SK-N-SH (cell line): ENCODE measurements at regions not wholly inside any gene's neighbourhood (a gene's known extent, or its start where the extent isn't known, plus 50 kb on each side); places are given as distances from the start of the nearest gene placed in this dataset.

Experiments used
- CTCF ChIA-PET: fragments of 300-600, 350-600 bp; formaldehyde crosslinking; extraction: SDS; loops from one replicate; lab custom pipeline; 2021; lab: Yijun Ruan, JAX
- POLR2A ChIA-PET: fragments of 350-600 bp; sonication (Branson Sonifier 250); formaldehyde crosslinking; extraction: SDS; loops from one replicate; lab custom pipeline; 2020; ENCODE audit warnings: antibody characterized with exemption, inconsistent platforms; lab: Yijun Ruan, JAX
- DNase-seq: peaks from one replicate; pipeline ENCODE4 v3.0.0; 2012
- H2AFZ ChIP-seq: fragments of 200-600 bp; sonication (generic); 2 replicates; pipeline ENCODE4 v1.8.1; 2016; ENCODE audit warnings: antibody characterized with exemption, mild to moderate bottlenecking, low read depth
- H3F3A ChIP-seq: fragments of 200-600 bp; sonication (generic); replicated peaks from 2 replicates; pipeline ENCODE3; 2016; ENCODE audit warnings: antibody characterized with exemption, mild to moderate bottlenecking; ENCODE audit not compliant: insufficient read depth
- H3K27ac ChIP-seq, 2 experiments: fragments of 200-500 bp in 1 of 2; fragments of 200-600 bp in 1 of 2; sonication (Bioruptor generic) in 1 of 2; sonication (generic), shearing (Covaris generic) in 1 of 2; 2 replicates each; pipeline versions ENCODE4 v1.5.1 to v1.6.1; 2014 to 2016; ENCODE audit warnings: low read depth in 2 of 2, inconsistent platforms in 1 of 2, low read length in 1 of 2, mild to moderate bottlenecking in 1 of 2, mixed read lengths in 1 of 2
- H3K27me3 ChIP-seq: fragments of 200-600 bp; sonication (generic), shearing (Covaris generic); 2 replicates; pipeline ENCODE4 v1.6.1; 2016; ENCODE audit warnings: mixed run types; ENCODE audit not compliant: insufficient read depth
- H3K36me3 ChIP-seq, 2 experiments: fragments of 200-500 bp in 1 of 2; fragments of 200-600 bp in 1 of 2; sonication (Bioruptor generic) in 1 of 2; sonication (generic) in 1 of 2; replicated peaks in 1 of 2; 2 replicates each; pipeline versions ENCODE3 to v1.5.1; 2014 to 2016; ENCODE audit warnings: low read length in 1 of 2, mild to moderate bottlenecking in 1 of 2; ENCODE audit not compliant: insufficient read depth in 2 of 2, control insufficient read depth in 1 of 2
- H3K4me1 ChIP-seq, 2 experiments: fragments of 200-500 bp in 1 of 2; fragments of 200-600 bp in 1 of 2; sonication (Bioruptor generic) in 1 of 2; sonication (generic), shearing (Covaris generic) in 1 of 2; 2 replicates each; pipeline versions ENCODE4 v1.5.1 to v1.6.1; 2014 to 2016; ENCODE audit warnings: low read depth in 1 of 2, low read length in 1 of 2, mixed run types in 1 of 2; ENCODE audit not compliant: insufficient read depth in 2 of 2, control insufficient read depth in 1 of 2
- H3K4me2 ChIP-seq: fragments of 200-600 bp; sonication (generic), shearing (Covaris generic); 2 replicates; pipeline ENCODE4 v1.6.1; 2017; ENCODE audit warnings: mixed run types
- H3K4me3 ChIP-seq, 2 experiments: fragments of 200-500 bp in 1 of 2; fragments of 200-600 bp in 1 of 2; sonication (Bioruptor generic) in 1 of 2; sonication (generic), shearing (Covaris generic) in 1 of 2; 2 replicates each; pipeline versions ENCODE4 v1.5.1 to v1.8.1; 2014 to 2016; ENCODE audit warnings: low read depth in 2 of 2, inconsistent platforms in 1 of 2, low read length in 1 of 2, mild to moderate bottlenecking in 1 of 2, mixed read lengths in 1 of 2, moderate library complexity in 1 of 2
- H3K79me2 ChIP-seq: fragments of 200-600 bp; sonication (generic); 2 replicates; pipeline ENCODE4 v1.8.1; 2017; ENCODE audit warnings: mild to moderate bottlenecking; ENCODE audit not compliant: insufficient read depth
- H3K9ac ChIP-seq: fragments of 200-600 bp; sonication (generic); 2 replicates; pipeline ENCODE4 v1.6.1; 2017; ENCODE audit warnings: mixed run types
- H3K9me2 ChIP-seq: fragments of 200-600 bp; sonication (generic); 2 replicates; pipeline ENCODE4 v1.6.1; 2017; ENCODE audit warnings: mixed run types
- H3K9me3 ChIP-seq: fragments of 200-600 bp; sonication (generic); 2 replicates; pipeline ENCODE4 v1.6.1; 2017; ENCODE audit warnings: mixed run types, mild to moderate bottlenecking, moderate library complexity
- H4K20me1 ChIP-seq: fragments of 200-600 bp; sonication (generic); 2 replicates; pipeline ENCODE4 v1.6.1; 2017; ENCODE audit warnings: mild to moderate bottlenecking, mixed run types; ENCODE audit not compliant: insufficient read depth
- ELF1 ChIP-seq: IDR thresholded peaks from 2 replicates; pipeline ENCODE4 v1.4.0; 2012
- EP300 ChIP-seq, 2 experiments: IDR thresholded peaks; 2 replicates each; pipeline versions ENCODE4 v1.4.0 to v1.6.1; 2012; ENCODE audit warnings: borderline replicate concordance in 1 of 2, low read depth in 1 of 2, low read length in 1 of 2
- FOXJ3 ChIP-seq: sonication (generic); formaldehyde crosslinking; IDR thresholded peaks from 2 replicates; pipeline ENCODE4 v1.5.1; 2020; ENCODE audit warnings: mild to moderate bottlenecking, missing genetic modification reagents
- GABPA ChIP-seq: IDR thresholded peaks from 2 replicates; pipeline ENCODE4 v1.4.0; 2012; ENCODE audit warnings: low read depth, mild to moderate bottlenecking
- GATA2 ChIP-seq: sonication (generic); formaldehyde crosslinking; IDR thresholded peaks from 2 replicates; pipeline ENCODE4 v1.5.0; 2020; ENCODE audit warnings: mild to moderate bottlenecking, missing genetic modification reagents
- JUND ChIP-seq: IDR thresholded peaks from 2 replicates; pipeline ENCODE4 v1.4.0; 2012
- MXI1 ChIP-seq: IDR thresholded peaks from 2 replicates; pipeline ENCODE4 v1.6.1; 2012; ENCODE audit warnings: mild to moderate bottlenecking, low read depth, low read length, improper control_type of control experiment
- PBX3 ChIP-seq: IDR thresholded peaks from 2 replicates; pipeline ENCODE4; 2012
- POLR2AphosphoS5 ChIP-seq: IDR thresholded peaks from 2 replicates; pipeline ENCODE4 v1.6.1; 2012; ENCODE audit warnings: low read depth, low read length
- RCOR1 ChIP-seq: fragments of 150-350 bp; IDR thresholded peaks from 2 replicates; pipeline ENCODE4 v1.6.1; 2017; ENCODE audit warnings: antibody characterized with exemption, low read length
- RFX5 ChIP-seq: IDR thresholded peaks from 2 replicates; pipeline ENCODE4 v1.6.1; 2012; ENCODE audit warnings: mild to moderate bottlenecking, improper control_type of control experiment, low read length
- RXRA ChIP-seq: IDR thresholded peaks from 2 replicates; pipeline ENCODE4 v1.4.0; 2012; ENCODE audit warnings: low read depth, mild to moderate bottlenecking, borderline replicate concordance
- TAF1 ChIP-seq: IDR thresholded peaks from 2 replicates; pipeline ENCODE4 v1.6.1; 2012; ENCODE audit warnings: low read depth, mild to moderate bottlenecking, low read length, moderate library complexity, borderline replicate concordance
- TCF12 ChIP-seq: IDR thresholded peaks from 2 replicates; pipeline ENCODE4 v1.4.0; 2012
- TEAD4 ChIP-seq: IDR thresholded peaks from 2 replicates; pipeline ENCODE4 v1.4.0; 2012; ENCODE audit warnings: mild to moderate bottlenecking, borderline replicate concordance; ENCODE audit not compliant: insufficient read depth
- USF1 ChIP-seq: IDR thresholded peaks from 2 replicates; pipeline ENCODE4 v1.4.0; 2012; ENCODE audit warnings: low read depth, borderline replicate concordance
- YY1 ChIP-seq: IDR thresholded peaks from 2 replicates; pipeline ENCODE4 v1.4.0; 2012; ENCODE audit warnings: low read depth, mild to moderate bottlenecking
- WGBS: methylation state at CpG from one replicate; pipeline ENCODE4 v1.1.6; 2017; ENCODE audit warnings: low lambda C conversion rate; 5-methylcytosine and 5-hydroxymethylcytosine counted together
- TF ChIP-seq, protein P1 (sequence below): IDR thresholded peaks from 2 replicates; pipeline ENCODE4 v1.4.0; 2012; ENCODE audit warnings: low read depth, borderline replicate concordance
- TF ChIP-seq, protein P2 (sequence below): IDR thresholded peaks from 2 replicates; pipeline ENCODE4 v1.6.1; 2012; ENCODE audit warnings: mild to moderate bottlenecking, low read depth, low read length, moderate library complexity
- TF ChIP-seq, protein P3 (sequence below): IDR thresholded peaks from 2 replicates; pipeline ENCODE4 v1.4.0; 2012; ENCODE audit warnings: low read depth
- TF ChIP-seq, protein P4 (sequence below): fragments of 200-600 bp; sonication (generic); IDR thresholded peaks from 2 replicates; pipeline ENCODE4 v1.6.1; 2017; ENCODE audit warnings: antibody characterized with exemption, mild to moderate bottlenecking, moderate library complexity

DNA sequence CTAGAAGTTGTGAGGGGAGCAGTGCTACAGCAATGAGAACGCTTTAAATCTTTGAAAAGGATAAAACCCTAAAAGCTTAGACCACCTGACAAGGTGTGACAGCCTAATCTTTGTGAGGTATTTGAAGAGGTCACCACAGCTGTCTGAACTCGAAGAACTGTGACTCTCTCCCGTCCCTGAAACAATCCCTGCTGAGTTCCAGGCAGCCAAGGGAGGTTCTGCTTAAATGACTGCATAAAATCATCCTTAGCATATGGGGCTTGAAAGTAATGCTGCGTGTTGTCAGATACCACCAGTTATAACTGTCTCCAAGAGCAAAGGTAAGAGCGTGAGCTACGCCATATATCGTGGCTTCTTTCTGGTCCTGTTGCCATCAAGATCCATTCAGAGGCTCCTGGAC lies 696.3 kb downstream of the PCDH7 start:
- Histone ChIP-seq H3K4me3 (no peak overlapping the region), H3K27me3 (no peaks in the 10 kb centered on the region), H3K79me2 (no peaks in the 10 kb centered on the region), H3K4me1 (no peaks in the 10 kb centered on the region), H3K9ac (no peak overlapping the region), H3K9me2 (no peaks in the 10 kb centered on the region), H3K36me3 (no peaks in the 10 kb centered on the region), H4K20me1 (no peaks in the 10 kb centered on the region), H3F3A (no peaks in the 10 kb centered on the region), H2AFZ (no peak overlapping the region), H3K27ac (no peak overlapping the region), H3K9me3 (no peaks in the 10 kb centered on the region), H3K4me2 (no peak overlapping the region)
- 23% methylated on average over 7 of the region's 7 CpGs for WGBS
- ChIA-PET CTCF (no interaction called here), POLR2A (no interaction called here)
- no peak for DNase-seq
- TF ChIP-seq ELF1: no peak
- TF ChIP-seq RFX5: no peak
- no peak for TF ChIP-seq RCOR1
- no peak for TF ChIP-seq RXRA
- TF ChIP-seq, protein P1, sequence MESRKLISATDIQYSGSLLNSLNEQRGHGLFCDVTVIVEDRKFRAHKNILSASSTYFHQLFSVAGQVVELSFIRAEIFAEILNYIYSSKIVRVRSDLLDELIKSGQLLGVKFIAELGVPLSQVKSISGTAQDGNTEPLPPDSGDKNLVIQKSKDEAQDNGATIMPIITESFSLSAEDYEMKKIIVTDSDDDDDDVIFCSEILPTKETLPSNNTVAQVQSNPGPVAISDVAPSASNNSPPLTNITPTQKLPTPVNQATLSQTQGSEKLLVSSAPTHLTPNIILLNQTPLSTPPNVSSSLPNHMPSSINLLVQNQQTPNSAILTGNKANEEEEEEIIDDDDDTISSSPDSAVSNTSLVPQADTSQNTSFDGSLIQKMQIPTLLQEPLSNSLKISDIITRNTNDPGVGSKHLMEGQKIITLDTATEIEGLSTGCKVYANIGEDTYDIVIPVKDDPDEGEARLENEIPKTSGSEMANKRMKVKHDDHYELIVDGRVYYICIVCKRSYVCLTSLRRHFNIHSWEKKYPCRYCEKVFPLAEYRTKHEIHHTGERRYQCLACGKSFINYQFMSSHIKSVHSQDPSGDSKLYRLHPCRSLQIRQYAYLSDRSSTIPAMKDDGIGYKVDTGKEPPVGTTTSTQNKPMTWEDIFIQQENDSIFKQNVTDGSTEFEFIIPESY: no peak

DNA sequence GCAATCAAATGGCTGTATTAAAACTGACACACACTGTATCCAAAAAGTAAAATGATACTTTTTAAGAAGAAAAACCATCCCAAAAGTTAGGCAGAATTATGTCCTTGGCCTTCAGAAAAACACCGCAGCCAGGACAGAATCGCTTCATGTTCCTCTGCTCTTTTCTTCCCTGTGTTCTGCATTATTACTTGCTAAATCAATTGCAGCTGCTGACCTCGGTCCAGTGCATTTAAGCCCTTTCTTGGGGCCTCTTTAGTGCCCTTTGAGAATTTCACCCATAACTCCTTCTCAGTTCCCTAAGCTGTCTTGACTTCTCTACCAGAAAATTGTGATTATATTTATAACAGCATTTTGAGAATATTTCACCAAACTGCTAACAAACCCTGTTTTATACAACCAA lies 696.9 kb downstream of the PCDH7 start:
- H3K9ac ChIP-seq: no peak overlapping the region
- H3K36me3 ChIP-seq: no peaks in the 10 kb centered on the region
- 11% methylated on average over 3 of the region's 3 CpGs for WGBS
- H3K9me2 ChIP-seq: no peaks in the 10 kb centered on the region
- no peak for DNase-seq
- H3K27ac ChIP-seq: no peak overlapping the region
- no peak overlapping the region for H3K4me2 ChIP-seq
- CTCF ChIA-PET: no interaction called here
- no peaks in the 10 kb centered on the region for H3K79me2 ChIP-seq
- no peaks in the 10 kb centered on the region for H3F3A ChIP-seq
- H3K4me3 ChIP-seq: no peak overlapping the region
- no peaks in the 10 kb centered on the region for H3K27me3 ChIP-seq
- no peak overlapping the region for H2AFZ ChIP-seq
- no peaks in the 10 kb centered on the region for H4K20me1 ChIP-seq
- no peaks in the 10 kb centered on the region for H3K4me1 ChIP-seq
- H3K9me3 ChIP-seq: no peaks in the 10 kb centered on the region
- POLR2A ChIA-PET: no interaction called here
- no peak for TF ChIP-seq EP300 (IDR thresholded peaks at IDR 0.05; ENCODE audit: borderline replicate concordance in 1 of 2, low read depth in 1 of 2, low read length in 1 of 2)
- TF ChIP-seq, protein P2, sequence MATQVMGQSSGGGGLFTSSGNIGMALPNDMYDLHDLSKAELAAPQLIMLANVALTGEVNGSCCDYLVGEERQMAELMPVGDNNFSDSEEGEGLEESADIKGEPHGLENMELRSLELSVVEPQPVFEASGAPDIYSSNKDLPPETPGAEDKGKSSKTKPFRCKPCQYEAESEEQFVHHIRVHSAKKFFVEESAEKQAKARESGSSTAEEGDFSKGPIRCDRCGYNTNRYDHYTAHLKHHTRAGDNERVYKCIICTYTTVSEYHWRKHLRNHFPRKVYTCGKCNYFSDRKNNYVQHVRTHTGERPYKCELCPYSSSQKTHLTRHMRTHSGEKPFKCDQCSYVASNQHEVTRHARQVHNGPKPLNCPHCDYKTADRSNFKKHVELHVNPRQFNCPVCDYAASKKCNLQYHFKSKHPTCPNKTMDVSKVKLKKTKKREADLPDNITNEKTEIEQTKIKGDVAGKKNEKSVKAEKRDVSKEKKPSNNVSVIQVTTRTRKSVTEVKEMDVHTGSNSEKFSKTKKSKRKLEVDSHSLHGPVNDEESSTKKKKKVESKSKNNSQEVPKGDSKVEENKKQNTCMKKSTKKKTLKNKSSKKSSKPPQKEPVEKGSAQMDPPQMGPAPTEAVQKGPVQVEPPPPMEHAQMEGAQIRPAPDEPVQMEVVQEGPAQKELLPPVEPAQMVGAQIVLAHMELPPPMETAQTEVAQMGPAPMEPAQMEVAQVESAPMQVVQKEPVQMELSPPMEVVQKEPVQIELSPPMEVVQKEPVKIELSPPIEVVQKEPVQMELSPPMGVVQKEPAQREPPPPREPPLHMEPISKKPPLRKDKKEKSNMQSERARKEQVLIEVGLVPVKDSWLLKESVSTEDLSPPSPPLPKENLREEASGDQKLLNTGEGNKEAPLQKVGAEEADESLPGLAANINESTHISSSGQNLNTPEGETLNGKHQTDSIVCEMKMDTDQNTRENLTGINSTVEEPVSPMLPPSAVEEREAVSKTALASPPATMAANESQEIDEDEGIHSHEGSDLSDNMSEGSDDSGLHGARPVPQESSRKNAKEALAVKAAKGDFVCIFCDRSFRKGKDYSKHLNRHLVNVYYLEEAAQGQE: no peak
- TF ChIP-seq ELF1: no peak
- no peak for TF ChIP-seq GABPA
- no peak for TF ChIP-seq POLR2AphosphoS5
- TF ChIP-seq USF1: no peak
- TF ChIP-seq, protein P3, sequence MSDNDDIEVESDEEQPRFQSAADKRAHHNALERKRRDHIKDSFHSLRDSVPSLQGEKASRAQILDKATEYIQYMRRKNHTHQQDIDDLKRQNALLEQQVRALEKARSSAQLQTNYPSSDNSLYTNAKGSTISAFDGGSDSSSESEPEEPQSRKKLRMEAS: no peak
- TF ChIP-seq TCF12: no peak
- no peak for TF ChIP-seq JUND
- no peak for TF ChIP-seq FOXJ3 (CRISPR knock-in tag)
- no peak for TF ChIP-seq MXI1
- no peak for TF ChIP-seq TAF1
- no peak for TF ChIP-seq GATA2
- no peak for TF ChIP-seq TEAD4
- TF ChIP-seq PBX3: no peak
- TF ChIP-seq, protein P4, sequence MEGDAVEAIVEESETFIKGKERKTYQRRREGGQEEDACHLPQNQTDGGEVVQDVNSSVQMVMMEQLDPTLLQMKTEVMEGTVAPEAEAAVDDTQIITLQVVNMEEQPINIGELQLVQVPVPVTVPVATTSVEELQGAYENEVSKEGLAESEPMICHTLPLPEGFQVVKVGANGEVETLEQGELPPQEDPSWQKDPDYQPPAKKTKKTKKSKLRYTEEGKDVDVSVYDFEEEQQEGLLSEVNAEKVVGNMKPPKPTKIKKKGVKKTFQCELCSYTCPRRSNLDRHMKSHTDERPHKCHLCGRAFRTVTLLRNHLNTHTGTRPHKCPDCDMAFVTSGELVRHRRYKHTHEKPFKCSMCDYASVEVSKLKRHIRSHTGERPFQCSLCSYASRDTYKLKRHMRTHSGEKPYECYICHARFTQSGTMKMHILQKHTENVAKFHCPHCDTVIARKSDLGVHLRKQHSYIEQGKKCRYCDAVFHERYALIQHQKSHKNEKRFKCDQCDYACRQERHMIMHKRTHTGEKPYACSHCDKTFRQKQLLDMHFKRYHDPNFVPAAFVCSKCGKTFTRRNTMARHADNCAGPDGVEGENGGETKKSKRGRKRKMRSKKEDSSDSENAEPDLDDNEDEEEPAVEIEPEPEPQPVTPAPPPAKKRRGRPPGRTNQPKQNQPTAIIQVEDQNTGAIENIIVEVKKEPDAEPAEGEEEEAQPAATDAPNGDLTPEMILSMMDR: no peak
- no peak for TF ChIP-seq YY1
